GM12891 (cell line): ENCODE measurements at regions not wholly inside any gene's neighbourhood (a gene's known extent, or its start where the extent isn't known, plus 50 kb on each side); places are given as distances from the start of the nearest gene placed in this dataset.

Experiments used
- DNase-seq: peaks from one replicate; pipeline ENCODE4 v3.0.0; 2011; ENCODE audit warnings: low spot score; ENCODE audit not compliant: insufficient read length
- FAIRE-seq: peaks from 2 replicates; lab custom pipeline; 2011; peaks lifted over from hg19 to GRCh38; lab: Jason Lieb, UNC
- PAX5 ChIP-seq: IDR thresholded peaks from 2 replicates; pipeline ENCODE4 v1.6.1; 2011; ENCODE audit warnings: low read length, moderate library complexity, mild to moderate bottlenecking; ENCODE audit not compliant: insufficient read depth, severe bottlenecking
- POLR2A ChIP-seq: IDR thresholded peaks from 2 replicates; pipeline ENCODE4 v1.6.1; 2011; ENCODE audit warnings: low read depth, low read length, control low read depth
- POLR2AphosphoS5 ChIP-seq: IDR thresholded peaks from 2 replicates; pipeline ENCODE4 v1.6.1; 2011; ENCODE audit warnings: low read depth, low read length, control low read depth
- POU2F2 ChIP-seq: IDR thresholded peaks from 2 replicates; pipeline ENCODE4 v1.6.1; 2011; ENCODE audit warnings: low read depth, mild to moderate bottlenecking, control low read depth, low read length, moderate library complexity
- SPI1 ChIP-seq: IDR thresholded peaks from 2 replicates; pipeline ENCODE4 v1.6.1; 2011; ENCODE audit warnings: low read depth, low read length, control low read depth
- TAF1 ChIP-seq: IDR thresholded peaks from 2 replicates; pipeline ENCODE4 v1.6.1; 2011; ENCODE audit warnings: low read depth, low read length, control low read depth

DNA sequence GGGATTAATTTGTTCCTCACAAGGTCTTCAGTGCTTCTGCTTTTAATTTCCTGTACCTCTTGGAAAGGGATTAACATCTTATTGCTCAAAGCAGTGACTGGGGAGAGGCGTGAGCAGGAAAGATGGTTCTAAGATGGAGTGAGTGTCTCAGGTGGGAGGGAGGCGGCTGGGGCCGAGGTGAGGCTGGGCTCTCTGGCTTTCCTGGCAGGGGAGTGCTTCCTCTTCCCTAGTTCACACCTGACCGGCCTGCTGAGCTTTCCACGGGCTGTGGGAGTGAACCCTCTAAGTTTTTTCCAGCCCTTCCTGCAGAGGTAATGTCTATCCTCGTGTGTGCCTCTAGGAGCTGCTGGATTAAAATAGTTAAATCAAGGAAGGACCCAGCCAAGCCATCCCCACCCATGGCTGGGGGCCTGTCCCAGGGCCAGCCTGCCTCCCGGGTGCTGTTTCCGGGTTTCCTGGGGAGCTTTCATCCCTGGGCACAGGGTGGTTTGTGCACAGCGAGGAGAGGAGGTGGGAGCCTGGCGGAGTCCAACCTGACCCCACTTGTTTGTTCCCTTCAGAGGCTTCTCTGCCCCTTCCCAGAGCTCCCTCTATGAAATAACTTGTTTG lies 179.1 kb downstream of the TFAP2C start:
- DNase-seq (no peak), FAIRE-seq (no peak)
- no peak for TF ChIP-seq SPI1
- TF ChIP-seq PAX5: no peak
- no peak for TF ChIP-seq TAF1
- no peak for TF ChIP-seq POU2F2
- no peak for TF ChIP-seq POLR2A
- no peak for TF ChIP-seq POLR2AphosphoS5

DNA sequence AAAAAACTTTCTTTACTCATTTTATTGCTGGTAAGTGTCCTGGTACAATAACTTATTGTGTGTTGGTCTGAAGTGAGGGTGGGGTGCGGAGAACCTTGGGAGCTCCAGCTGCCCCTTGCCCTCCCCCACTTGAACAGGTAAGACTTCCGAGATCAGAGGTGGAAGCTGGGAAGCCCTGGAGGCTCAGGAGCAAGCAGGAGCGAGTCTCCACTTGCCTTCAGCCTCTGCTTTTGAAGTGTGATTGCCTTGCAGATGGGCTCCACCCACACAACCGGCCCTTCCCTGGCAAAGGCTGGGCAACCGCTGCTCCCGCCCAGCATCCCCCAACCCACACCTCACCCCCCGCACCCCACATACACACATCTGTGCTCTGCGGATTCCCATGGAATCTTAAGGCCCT lies 179.6 kb downstream of the TFAP2C start:
- TF ChIP-seq POLR2A (no peak), TAF1 (no peak), PAX5 (no peak), POU2F2 (no peak), POLR2AphosphoS5 (no peak), SPI1 (no peak)
- FAIRE-seq (no peak), DNase-seq (no peak)

GRCh38 chr20:56809668-56810067 lies 180.6 kb downstream of the TFAP2C start:
- FAIRE-seq (no peak), DNase-seq (no peak)
- no peak for TF ChIP-seq POLR2A
- no peak for TF ChIP-seq POLR2AphosphoS5
- TF ChIP-seq SPI1: no peak
- no peak for TF ChIP-seq TAF1
- no peak for TF ChIP-seq PAX5
- no peak for TF ChIP-seq POU2F2

GRCh38 chr20:56810141-56810540 lies 181.0 kb downstream of the TFAP2C start:
- DNase-seq (no peak), FAIRE-seq (no peak)
- TF ChIP-seq TAF1 (no peak), POLR2A (no peak), SPI1 (no peak), POLR2AphosphoS5 (no peak), POU2F2 (no peak), PAX5 (no peak)

DNA sequence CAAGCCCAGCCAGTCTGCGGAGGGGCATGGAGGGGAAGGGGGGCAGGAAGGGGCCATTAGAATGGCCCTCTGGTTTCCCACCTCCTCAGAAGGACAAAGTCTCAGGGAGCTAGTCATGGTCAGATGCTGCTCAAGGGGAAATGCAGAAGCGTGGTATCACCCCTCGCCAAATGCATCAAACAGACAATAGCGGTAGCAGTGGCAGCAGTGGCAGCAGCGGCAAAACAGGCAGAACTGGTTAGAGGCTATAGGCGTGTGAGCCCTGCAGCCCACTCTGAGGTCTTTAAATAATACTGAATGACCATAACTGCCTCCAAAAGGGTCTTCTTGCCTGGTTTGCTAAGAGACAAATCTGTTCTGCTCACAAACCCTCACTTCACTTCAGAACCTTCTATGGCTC lies 186.7 kb downstream of the TFAP2C start:
- DNase-seq (no peak), FAIRE-seq (no peak)
- no peak for TF ChIP-seq POU2F2
- no peak for TF ChIP-seq POLR2A
- TF ChIP-seq TAF1: no peak
- TF ChIP-seq POLR2AphosphoS5: no peak
- TF ChIP-seq SPI1: no peak
- TF ChIP-seq PAX5: no peak

GRCh38 chr20:56816349-56816748 lies 187.2 kb downstream of the TFAP2C start:
- no peak for TF ChIP-seq SPI1
- TF ChIP-seq TAF1: no peak
- no peak for TF ChIP-seq PAX5
- FAIRE-seq (no peak), DNase-seq (no peak)

DNA sequence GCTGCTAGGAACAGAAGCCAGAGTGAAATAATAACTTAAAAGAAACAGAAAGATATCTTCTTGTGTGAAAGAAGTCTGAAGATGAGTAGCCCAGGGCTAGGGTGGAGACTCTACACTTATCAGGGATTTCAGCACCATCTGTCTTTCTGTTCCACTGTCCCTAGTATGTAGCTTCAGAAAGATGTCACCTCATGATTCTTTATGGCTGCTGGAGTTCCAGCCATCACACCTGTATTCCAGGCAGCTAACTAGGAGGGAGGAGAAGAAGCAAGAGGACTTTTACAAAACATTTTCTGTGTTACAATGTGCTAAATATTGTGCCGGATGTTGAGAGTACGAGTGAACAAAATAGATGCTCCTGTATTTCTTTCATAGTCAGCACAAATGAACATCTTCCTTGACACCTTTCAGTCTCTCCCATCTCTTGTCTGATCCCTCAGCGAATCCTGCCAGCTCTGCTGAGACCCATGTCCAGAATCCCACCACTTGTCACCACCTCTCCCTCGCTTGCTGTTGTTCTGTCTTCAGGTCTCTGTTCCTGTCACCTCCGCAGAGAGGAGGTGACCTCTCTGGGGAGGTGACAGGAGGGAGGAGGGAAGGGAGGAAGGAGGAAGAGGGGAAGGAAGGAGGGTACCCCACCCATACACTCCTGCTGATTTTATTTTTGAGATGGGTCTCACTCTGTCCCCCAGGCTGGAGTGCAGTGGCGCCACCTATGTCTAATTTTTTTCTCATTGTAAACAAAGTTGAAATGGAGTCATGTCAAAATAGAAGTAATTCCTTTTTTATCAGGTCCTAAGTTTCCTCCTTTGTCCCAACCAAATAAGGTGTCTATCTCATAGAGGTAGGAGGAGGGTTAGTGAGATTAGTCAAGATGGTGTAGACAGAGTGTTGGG lies 188.9 kb downstream of the TFAP2C start:
- DNase-seq (no peak), FAIRE-seq (no peak)
- no peak for TF ChIP-seq PAX5
- TF ChIP-seq POU2F2: no peak
- no peak for TF ChIP-seq SPI1
- TF ChIP-seq TAF1: no peak
- no peak for TF ChIP-seq POLR2AphosphoS5
- no peak for TF ChIP-seq POLR2A

DNA sequence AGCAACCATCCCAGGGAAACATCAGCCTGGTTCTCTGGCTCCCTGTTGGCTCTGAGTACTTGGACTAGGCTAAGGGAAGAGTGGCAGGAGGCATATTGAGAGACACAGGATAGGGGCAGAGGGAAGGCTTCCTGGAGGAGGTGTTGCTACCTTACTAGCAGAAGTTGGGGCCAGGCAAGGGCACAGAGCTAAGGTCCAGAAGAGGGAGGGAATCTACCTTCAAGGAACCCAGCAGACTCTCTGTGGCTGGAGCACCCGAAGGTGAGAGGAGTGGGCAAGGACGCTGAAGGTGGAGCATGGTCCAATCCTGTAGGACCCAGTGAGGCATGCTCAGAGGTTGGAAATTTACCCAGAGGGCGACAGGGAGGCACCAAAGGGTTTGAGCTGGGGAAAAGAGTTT lies 191.9 kb downstream of the TFAP2C start:
- TF ChIP-seq POU2F2 (no peak), PAX5 (no peak), POLR2AphosphoS5 (no peak), POLR2A (no peak), SPI1 (no peak), TAF1 (no peak)
- no peak for DNase-seq
- no peak for FAIRE-seq

- TF ChIP-seq POLR2A: no peak
- TF ChIP-seq SPI1: no peak
- TF ChIP-seq TAF1: no peak
- TF ChIP-seq PAX5: no peak
- no peak for TF ChIP-seq POU2F2
- TF ChIP-seq POLR2AphosphoS5: no peak
- no peak for DNase-seq
- FAIRE-seq: no peak
Observed at GRCh38 chr20:56826306-56826704, 197.2 kb downstream of the TFAP2C start.
